ENCODE measurements at regions not wholly inside any gene's neighbourhood (a gene's known extent, or its start where the extent isn't known, plus 50 kb on each side); places are given as distances from the start of the nearest gene placed in this dataset.

GRCh38 chr7:50221433-50221832 is 83.1 kb upstream of the IKZF1 start:
- Histone ChIP-seq H3K9me3 (peaks cover 3 to 4% of the 10 kb centered on the region in 2 donors), H3K27me3 (no peaks in the 10 kb centered on the region), H3K36me3 (no peaks in the 10 kb centered on the region), H3K4me1 (no peaks in the 10 kb centered on the region), H3K27ac (no peak overlapping the region), H3K4me3 (no peak overlapping the region)
- DNase-seq: no peak
- no peak for TF ChIP-seq POLR2A (IDR thresholded peaks at IDR 0.05)
- no peak for TF ChIP-seq CTCF (IDR thresholded peaks at IDR 0.05)
- no peak for TF ChIP-seq POLR2AphosphoS5 (IDR thresholded peaks at IDR 0.05)
- no peak for TF ChIP-seq EP300 (IDR thresholded peaks at IDR 0.05; ENCODE audit: low read depth)
- in situ Hi-C loops (cut with MboI; ENCODE audit: low pct_ligation_motif_present in 1 of 4, low pct_unique_long_range_greater_than_20kb in 1 of 4, low sequenced_read_pairs in 3 of 4): loop anchor here in 1 of 4 donors (25.0 kb wide), 1 partner anchor 191 kb away; no protein-coding TSS in a partner anchor
- intact Hi-C loops (cut with DNase I; ENCODE audit: low total_unique reads): no loop called here

- no peak for DNase-seq
- 67 to 78% methylated on average over 3 of the region's 3 CpGs for WGBS, 2 donors (ENCODE audit: low coverage in 1 of 2)
- intact Hi-C loops (cut with DNase I; ENCODE audit: low total_unique reads): no loop called here
- Histone ChIP-seq H3K4me3 (no peak overlapping the region), H3K27ac (no peak overlapping the region), H3K9me3 (peaks cover 3 to 4% of the 10 kb centered on the region in 2 donors), H3K36me3 (no peaks in the 10 kb centered on the region), H3K27me3 (no peaks in the 10 kb centered on the region), H3K4me1 (no peaks in the 10 kb centered on the region)
- in situ Hi-C loops (cut with MboI; ENCODE audit: low pct_ligation_motif_present in 1 of 4, low pct_unique_long_range_greater_than_20kb in 1 of 4, low sequenced_read_pairs in 3 of 4): loop anchor here in 1 of 4 donors (25.0 kb wide), 1 partner anchor 191 kb away; no protein-coding TSS in a partner anchor
- TF ChIP-seq EP300 (IDR thresholded peaks at IDR 0.05; ENCODE audit: low read depth) (no peak), POLR2A (IDR thresholded peaks at IDR 0.05) (no peak), POLR2AphosphoS5 (IDR thresholded peaks at IDR 0.05) (no peak)
Observed at GRCh38 chr7:50221028-50221427, 83.5 kb upstream of the IKZF1 start.

DNA sequence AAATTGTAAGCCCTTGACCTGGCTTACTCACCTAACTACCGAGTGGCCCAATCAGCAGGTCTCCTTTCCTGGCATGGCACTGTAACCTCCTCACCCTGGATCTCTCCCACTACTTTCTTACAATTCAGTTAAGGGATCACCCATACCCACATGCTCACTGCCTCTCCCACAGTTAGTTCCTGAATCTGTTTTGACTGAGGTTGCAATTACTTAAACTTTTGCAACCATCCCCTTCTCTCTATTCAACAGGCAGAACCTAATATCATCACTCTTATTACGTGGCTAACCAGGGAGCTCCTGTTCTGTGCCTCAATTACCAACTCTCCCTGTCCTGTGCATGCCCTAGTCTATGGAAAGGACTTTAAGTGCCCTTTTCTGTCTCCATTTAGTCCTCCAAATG is 84.2 kb upstream of the IKZF1 start:
- 51 to 74% methylated on average over 2 of the region's 2 CpGs for WGBS, 2 donors (ENCODE audit: low coverage in 1 of 2)
- Histone ChIP-seq H3K27me3 (no peaks in the 10 kb centered on the region), H3K4me1 (no peaks in the 10 kb centered on the region), H3K4me3 (no peak overlapping the region), H3K36me3 (no peaks in the 10 kb centered on the region), H3K9me3 (peaks cover 3 to 4% of the 10 kb centered on the region in 2 donors), H3K27ac (no peak overlapping the region)
- intact Hi-C loops (cut with DNase I; ENCODE audit: low total_unique reads) (no loop called here), in situ Hi-C loops (cut with MboI; ENCODE audit: low pct_ligation_motif_present in 1 of 4, low pct_unique_long_range_greater_than_20kb in 1 of 4, low sequenced_read_pairs in 3 of 4) (loop anchor here in 1 of 4 donors (25.0 kb wide), 1 partner anchor 192 kb away; no protein-coding TSS in a partner anchor)
- TF ChIP-seq EP300 (IDR thresholded peaks at IDR 0.05; ENCODE audit: low read depth) (no peak), POLR2AphosphoS5 (IDR thresholded peaks at IDR 0.05) (no peak), POLR2A (IDR thresholded peaks at IDR 0.05) (no peak), CTCF (IDR thresholded peaks at IDR 0.05) (no peak)
- no peak for DNase-seq

DNA sequence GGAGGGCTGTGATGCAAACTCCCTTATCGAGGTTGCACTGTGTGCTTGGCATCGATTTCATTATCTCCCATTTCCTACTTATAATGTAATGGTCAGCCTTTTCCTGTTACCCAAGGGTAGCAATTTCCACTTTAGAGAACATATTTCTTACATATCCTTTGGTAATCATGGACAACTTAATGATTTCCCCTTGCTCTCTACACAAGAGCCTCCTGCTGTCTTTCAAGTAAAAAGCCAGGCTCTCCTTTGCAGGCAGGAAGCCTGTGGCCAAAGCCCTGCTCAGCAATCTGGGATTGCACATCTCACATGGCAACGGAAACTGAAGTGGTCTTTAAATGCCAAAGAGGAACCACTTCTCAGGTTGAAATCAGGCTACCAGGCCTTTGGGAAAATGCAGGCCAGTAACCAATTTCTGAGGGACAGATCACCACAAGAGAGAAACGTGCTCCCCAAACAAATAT is 86.7 kb upstream of the IKZF1 start:
- no peak for DNase-seq
- Histone ChIP-seq H3K4me3 (no peak overlapping the region), H3K9me3 (peaks cover 0 to 4% of the 10 kb centered on the region in 2 donors), H3K27ac (no peak overlapping the region), H3K27me3 (no peaks in the 10 kb centered on the region), H3K4me1 (no peaks in the 10 kb centered on the region), H3K36me3 (no peaks in the 10 kb centered on the region)
- in situ Hi-C loops (cut with MboI; ENCODE audit: low pct_ligation_motif_present in 1 of 4, low pct_unique_long_range_greater_than_20kb in 1 of 4, low sequenced_read_pairs in 3 of 4): loop anchor here in 1 of 4 donors (25.0 kb wide), 1 partner anchor 194 kb away; no protein-coding TSS in a partner anchor
- 65 to 76% methylated on average over 2 to 4 of the region's 4 CpGs for WGBS, 2 donors (ENCODE audit: low coverage in 1 of 2)
- intact Hi-C loops (cut with DNase I; ENCODE audit: low total_unique reads): no loop called here
- no peak for TF ChIP-seq CTCF (IDR thresholded peaks at IDR 0.05)
- no peak for TF ChIP-seq POLR2A (IDR thresholded peaks at IDR 0.05)
- TF ChIP-seq EP300 (IDR thresholded peaks at IDR 0.05; ENCODE audit: low read depth): no peak
- no peak for TF ChIP-seq POLR2AphosphoS5 (IDR thresholded peaks at IDR 0.05)

GRCh38 chr7:50217401-50217800 is 87.1 kb upstream of the IKZF1 start:
- no peaks in the 10 kb centered on the region for H3K36me3 ChIP-seq
- H3K9me3 ChIP-seq: peaks cover 0 to 1% of the 10 kb centered on the region in 2 donors
- DNase-seq: no peak
- no peaks in the 10 kb centered on the region for H3K4me1 ChIP-seq
- no peaks in the 10 kb centered on the region for H3K27me3 ChIP-seq
- intact Hi-C loops (cut with DNase I; ENCODE audit: low total_unique reads): no loop called here
- TF ChIP-seq POLR2A (IDR thresholded peaks at IDR 0.05) (no peak), POLR2AphosphoS5 (IDR thresholded peaks at IDR 0.05) (no peak), CTCF (IDR thresholded peaks at IDR 0.05) (no peak), EP300 (IDR thresholded peaks at IDR 0.05; ENCODE audit: low read depth) (no peak)
- 68 to 76% methylated on average over 3 to 4 of the region's 4 CpGs for WGBS, 2 donors (ENCODE audit: low coverage in 1 of 2)
- no peak overlapping the region for H3K4me3 ChIP-seq
- in situ Hi-C loops (cut with MboI; ENCODE audit: low pct_ligation_motif_present in 1 of 4, low pct_unique_long_range_greater_than_20kb in 1 of 4, low sequenced_read_pairs in 3 of 4): loop anchor here in 1 of 4 donors (25.0 kb wide), 1 partner anchor 195 kb away; no protein-coding TSS in a partner anchor
- no peak overlapping the region for H3K27ac ChIP-seq
